COR-L47 (cell line): ENCODE measurements at regions not wholly inside any gene's neighbourhood (a gene's known extent, or its start where the extent isn't known, plus 50 kb on each side); places are given as distances from the start of the nearest gene placed in this dataset.

Experiments
- DNase-seq: peaks from one replicate; lab custom pipeline; 2025; lab: John Stamatoyannopoulos, UW

- DNase-seq, result no peak
These were observed 117.0 kb downstream of the GAS1 start for GRCh38 chr9:86830356-86830755.

GRCh38 chr9:86829496-86830046, 117.7 kb downstream of the GAS1 start:
- no peak for DNase-seq

- no peak for DNase-seq
These were observed 118.7 kb downstream of the GAS1 start for GRCh38 chr9:86828631-86829030.

- no peak for DNase-seq
These were observed 119.4 kb downstream of the GAS1 start for GRCh38 chr9:86827893-86828292.

- no peak for DNase-seq
These were observed 122.0 kb downstream of the GAS1 start for GRCh38 chr9:86825299-86825698.

- DNase-seq, result no peak
These were observed 125.1 kb downstream of the GAS1 start for GRCh38 chr9:86822006-86822801.

GRCh38 chr9:86821006-86821845, 126.1 kb downstream of the GAS1 start:
- DNase-seq, result no peak

- DNase-seq, result no peak
These were observed 127.8 kb downstream of the GAS1 start for GRCh38 chr9:86819552-86819951.

- no peak for DNase-seq
These were observed 128.7 kb downstream of the GAS1 start for GRCh38 chr9:86818636-86819035.

- no peak for DNase-seq
These were observed 130.4 kb downstream of the GAS1 start for GRCh38 chr9:86816868-86817267.

GRCh38 chr9:86816366-86816765, 130.9 kb downstream of the GAS1 start:
- no peak for DNase-seq

GRCh38 chr9:86812616-86813015, 134.7 kb downstream of the GAS1 start:
- no peak for DNase-seq

GRCh38 chr9:86809759-86810367, 137.4 kb downstream of the GAS1 start:
- DNase-seq, result no peak

GRCh38 chr9:86809151-86809550, 138.2 kb downstream of the GAS1 start:
- DNase-seq, result no peak

- DNase-seq, result no peak
These were observed 139.8 kb downstream of the GAS1 start for GRCh38 chr9:86807367-86807976.

GRCh38 chr9:86804011-86804410, 143.3 kb downstream of the GAS1 start:
- DNase-seq, result no peak

GRCh38 chr9:86802900-86803673, 144.2 kb downstream of the GAS1 start:
- DNase-seq, result no peak

- DNase-seq, result no peak
These were observed 146.1 kb downstream of the GAS1 start for GRCh38 chr9:86801246-86801645.

- DNase-seq, result no peak
These were observed 146.6 kb downstream of the GAS1 start for GRCh38 chr9:86800681-86801080.

- no peak for DNase-seq
These were observed 148.3 kb downstream of the GAS1 start for GRCh38 chr9:86798966-86799365.

- no peak for DNase-seq
These were observed 150.6 kb downstream of the GAS1 start for GRCh38 chr9:86796666-86797065.
